ENCODE measurements at regions not wholly inside any gene's neighbourhood (a gene's known extent, or its start where the extent isn't known, plus 50 kb on each side); places are given as distances from the start of the nearest gene placed in this dataset.
"Not testable (repeated sequence)": the region's sequence is repeated elsewhere in the genome, so short reads cannot be mapped to it uniquely, and the experiment has no call there.

- DNase-seq: not testable (repeated sequence)
These were observed 1883.1 kb upstream of the TENM3 start for GRCh38 chr4:180360113-180360512.

- no peak for DNase-seq
These were observed 1879.4 kb upstream of the TENM3 start for GRCh38 chr4:180363815-180364214.

GRCh38 chr4:180372691-180373090 lies 1870.5 kb upstream of the TENM3 start:
- DNase-seq: no peak

- DNase-seq: no peak
These were observed 1865.5 kb upstream of the TENM3 start for GRCh38 chr4:180377741-180378140.

- no peak for DNase-seq
These were observed 1862.5 kb upstream of the TENM3 start for GRCh38 chr4:180380733-180381132.

GRCh38 chr4:180391613-180392012 lies 1851.6 kb upstream of the TENM3 start:
- DNase-seq: no peak

GRCh38 chr4:180394312-180394711 lies 1848.9 kb upstream of the TENM3 start:
- no peak for DNase-seq

- no peak for DNase-seq
These were observed 1848.5 kb upstream of the TENM3 start for GRCh38 chr4:180394730-180395129.

GRCh38 chr4:180398564-180398963 lies 1844.6 kb upstream of the TENM3 start:
- no peak for DNase-seq

- no peak for DNase-seq
These were observed 1835.8 kb upstream of the TENM3 start for GRCh38 chr4:180407275-180407885.

GRCh38 chr4:180418819-180419531 lies 1824.2 kb upstream of the TENM3 start:
- DNase-seq: no peak

GRCh38 chr4:180422989-180423711 lies 1820.1 kb upstream of the TENM3 start:
- DNase-seq: no peak

- DNase-seq: no peak
These were observed 1819.5 kb upstream of the TENM3 start for GRCh38 chr4:180423712-180424057.

GRCh38 chr4:180426938-180427337 lies 1816.3 kb upstream of the TENM3 start:
- DNase-seq: no peak

- no peak for DNase-seq
These were observed 1812.9 kb upstream of the TENM3 start for GRCh38 chr4:180430283-180430682.

- no peak for DNase-seq
These were observed 1808.9 kb upstream of the TENM3 start for GRCh38 chr4:180434131-180434895.

GRCh38 chr4:180436361-180436760 lies 1806.8 kb upstream of the TENM3 start:
- DNase-seq: no peak

GRCh38 chr4:180437601-180438000 lies 1805.6 kb upstream of the TENM3 start:
- no peak for DNase-seq

GRCh38 chr4:180448306-180448705 lies 1794.9 kb upstream of the TENM3 start:
- DNase-seq: no peak

- no peak for DNase-seq
These were observed 1793.7 kb upstream of the TENM3 start for GRCh38 chr4:180449395-180449956.

- DNase-seq: no peak
These were observed 1788.0 kb upstream of the TENM3 start for GRCh38 chr4:180455226-180455625.

- DNase-seq: no peak
These were observed 1786.3 kb upstream of the TENM3 start for GRCh38 chr4:180456928-180457327.

- DNase-seq: no peak
These were observed 1781.1 kb upstream of the TENM3 start for GRCh38 chr4:180462116-180462515.
